IMR-90 (cell line): ENCODE measurements at regions not wholly inside any gene's neighbourhood (a gene's known extent, or its start where the extent isn't known, plus 50 kb on each side); places are given as distances from the start of the nearest gene placed in this dataset.

Experiments used
- ATAC-seq: fragments of 200-7000 bp; cut with Tn5 transposase; 2 replicates; pipeline ENCODE4 v1.9.1; 2020; ENCODE audit warnings: low read depth, mild to moderate bottlenecking, moderate library complexity
- BruUV-seq: library from RNA; stranded (reverse); fragments of 400-500 nt; replicated peaks from 2 replicates; lab custom pipeline; 2021; lab: Mats Ljungman, UMichigan
- CTCF ChIA-PET: fragments of 300-600 bp; formaldehyde crosslinking; extraction: SDS; loops from one replicate; lab custom pipeline; 2021; ENCODE audit warnings: antibody characterized with exemption; lab: Yijun Ruan, JAX
- POLR2A ChIA-PET: fragments of 300-600 bp; sonication (Branson Sonifier 250); formaldehyde crosslinking; loops from one replicate; lab custom pipeline; 2022; ENCODE audit warnings: antibody characterized with exemption; ENCODE audit not compliant: unreplicated experiment; lab: Charles Lee
- DNase-seq: peaks from one replicate; pipeline ENCODE4 v3.0.0; 2013
- H2AFZ ChIP-seq: replicated peaks from 2 replicates; pipeline ENCODE3; 2013; ENCODE audit warnings: low read length, mild to moderate bottlenecking; ENCODE audit not compliant: poor library complexity
- H2AK5ac ChIP-seq: 2 replicates; pipeline ENCODE4 v1.6.1; 2013; ENCODE audit warnings: low read depth, low read length, inconsistent platforms
- H2AK9ac ChIP-seq: replicated peaks from 2 replicates; pipeline ENCODE3; 2013; ENCODE audit warnings: mild to moderate bottlenecking, low read depth, low read length, moderate library complexity; ENCODE audit not compliant: poor library complexity
- H2BK120ac ChIP-seq: 2 replicates; pipeline ENCODE4 v1.6.1; 2013; ENCODE audit warnings: low read depth, low read length, inconsistent platforms
- H2BK15ac ChIP-seq: 3 replicates; pipeline ENCODE4 v1.6.1; 2013; ENCODE audit warnings: low read depth, low read length, inconsistent platforms
- H2BK20ac ChIP-seq: 2 replicates; pipeline ENCODE4 v1.6.1; 2013; ENCODE audit warnings: low read depth, mild to moderate bottlenecking, inconsistent platforms, low read length, moderate library complexity
- H2BK5ac ChIP-seq: 2 replicates; pipeline ENCODE4 v1.6.1; 2013; ENCODE audit warnings: mild to moderate bottlenecking, low read depth, low read length, inconsistent platforms; ENCODE audit not compliant: poor library complexity, severe bottlenecking
- H3K14ac ChIP-seq: replicated peaks from 2 replicates; pipeline ENCODE4 v1.6.1; 2013; ENCODE audit warnings: low read depth, low read length, inconsistent platforms
- H3K18ac ChIP-seq: 2 replicates; pipeline ENCODE4 v1.6.1; 2013; ENCODE audit warnings: low read depth, low read length, control low read depth
- H3K23ac ChIP-seq: 2 replicates; pipeline ENCODE4 v1.6.1; 2013; ENCODE audit warnings: low read depth, low read length, inconsistent platforms
- H3K27ac ChIP-seq: 2 replicates; pipeline ENCODE4 v1.5.1; 2013; ENCODE audit warnings: mild to moderate bottlenecking, control low read depth, low read length; ENCODE audit not compliant: insufficient read depth
- H3K27me3 ChIP-seq: 2 replicates; pipeline ENCODE4 v1.6.1; 2013; ENCODE audit warnings: low read length; ENCODE audit not compliant: control insufficient read depth, insufficient read depth
- H3K36me3 ChIP-seq: 2 replicates; pipeline ENCODE4 v1.6.1; 2013; ENCODE audit warnings: low read length, mixed read lengths; ENCODE audit not compliant: control insufficient read depth, insufficient read depth
- H3K4ac ChIP-seq: 2 replicates; pipeline ENCODE4 v1.6.1; 2013; ENCODE audit warnings: low read depth, low read length, inconsistent platforms
- H3K4me1 ChIP-seq: 2 replicates; pipeline ENCODE4 v1.6.1; 2013; ENCODE audit warnings: low read length, mixed read lengths; ENCODE audit not compliant: control insufficient read depth, insufficient read depth
- H3K4me2 ChIP-seq: 2 replicates; pipeline ENCODE4 v1.6.1; 2013; ENCODE audit warnings: low read depth, mild to moderate bottlenecking, control low read depth, low read length, moderate library complexity
- H3K4me3 ChIP-seq: 2 replicates; pipeline ENCODE4 v1.5.1; 2013; ENCODE audit warnings: low read depth, mild to moderate bottlenecking, control low read depth, low read length, moderate library complexity; ENCODE audit not compliant: insufficient read depth
- H3K56ac ChIP-seq: 2 replicates; pipeline ENCODE4 v1.6.1; 2013; ENCODE audit warnings: low read length, inconsistent platforms; ENCODE audit not compliant: insufficient read depth; ENCODE audit errors: extremely low read depth
- H3K79me1 ChIP-seq, 2 experiments: 2 replicates each; pipeline ENCODE4 v1.6.1; 2013; ENCODE audit warnings: low read length in 2 of 2, inconsistent platforms in 1 of 2, low read depth in 1 of 2
- H3K9ac ChIP-seq: 2 replicates; pipeline ENCODE4 v1.6.1; 2013; ENCODE audit warnings: low read depth, low read length, control low read depth
- H3K9me1 ChIP-seq: 2 replicates; pipeline ENCODE4 v1.6.1; 2013; ENCODE audit warnings: low read length, inconsistent platforms; ENCODE audit not compliant: insufficient read depth
- H3K9me3 ChIP-seq: 2 replicates; pipeline ENCODE4 v1.6.1; 2013; ENCODE audit warnings: low read length; ENCODE audit not compliant: control insufficient read depth, insufficient read depth
- H4K20me1 ChIP-seq: 2 replicates; pipeline ENCODE4 v1.6.1; 2013; ENCODE audit warnings: low read length, inconsistent platforms; ENCODE audit not compliant: insufficient read depth
- H4K5ac ChIP-seq: 2 replicates; pipeline ENCODE4 v1.6.1; 2013; ENCODE audit warnings: mild to moderate bottlenecking, low read depth, low read length, control low read depth
- H4K8ac ChIP-seq, 2 experiments: 2 replicates each; pipeline ENCODE4 v1.6.1; 2013; ENCODE audit warnings: low read depth in 2 of 2, low read length in 2 of 2, control low read depth in 1 of 2, inconsistent platforms in 1 of 2
- H4K91ac ChIP-seq: 2 replicates; pipeline ENCODE4 v1.6.1; 2013; ENCODE audit warnings: low read depth, low read length, inconsistent platforms; ENCODE audit not compliant: insufficient read depth
- CEBPB ChIP-seq: IDR thresholded peaks from 2 replicates; pipeline ENCODE4 v1.6.1; 2012; ENCODE audit warnings: low read depth, low read length, improper control_type of control experiment
- CHD1 ChIP-seq: IDR thresholded peaks from 2 replicates; pipeline ENCODE4 v1.6.1; 2012; ENCODE audit warnings: low read depth, low read length, improper control_type of control experiment
- MAZ ChIP-seq: IDR thresholded peaks from 2 replicates; pipeline ENCODE4 v1.6.1; 2012; ENCODE audit warnings: low read depth, mild to moderate bottlenecking, low read length, improper control_type of control experiment, moderate library complexity, borderline replicate concordance
- NFE2L2 ChIP-seq: fragments of 150-350 bp; IDR thresholded peaks from 2 replicates; pipeline ENCODE4 v1.6.1; 2016; ENCODE audit warnings: low read depth, mild to moderate bottlenecking, low read length
- RAD21 ChIP-seq: IDR thresholded peaks from 2 replicates; pipeline ENCODE4 v1.6.1; 2012; ENCODE audit warnings: low read length, improper control_type of control experiment
- RFX5 ChIP-seq: IDR thresholded peaks from 2 replicates; pipeline ENCODE4 v1.8.0; 2012; ENCODE audit warnings: low read depth, mild to moderate bottlenecking, low read length, moderate library complexity
- WGBS, 2 experiments: methylation state at CpG; one replicate each; pipeline versions ENCODE4 v1.1.5 to v1.1.7; 2013; ENCODE audit warnings: missing lambda C conversion rate in 2 of 2; ENCODE audit not compliant: insufficient read length in 1 of 2; ENCODE audit errors: extremely low coverage in 2 of 2; 5-methylcytosine and 5-hydroxymethylcytosine counted together
- dilution Hi-C: fragments of 300-500 bp; cut with HindIII; formaldehyde crosslinking; loops from one replicate; pipeline ENCODE4 v1.14.3; 2018; ENCODE audit warnings: low sequenced_read_pairs; ENCODE audit not compliant: unreplicated experiment
- in situ Hi-C: fragments of 300-500 bp; cut with MboI; formaldehyde crosslinking; loops from 3 replicates; pipeline ENCODE4 v1.14.3; 2019; ENCODE audit warnings: low sequenced_read_pairs, inconsistent platforms, mixed read lengths
- intact Hi-C: fragments of 100-400 bp; cut with micrococcal nuclease; formaldehyde crosslinking; loops from 2 replicates; pipeline ENCODE4 v1.10.0; 2022
- TF ChIP-seq, protein P1 (sequence below): fragments of 150-350 bp; IDR thresholded peaks from 2 replicates; pipeline ENCODE4 v1.6.1; 2016; ENCODE audit warnings: low read depth, mild to moderate bottlenecking, low read length, moderate library complexity, borderline replicate concordance
- TF ChIP-seq, protein P2 (sequence below): conservative IDR thresholded peaks from 2 replicates; pipeline ENCODE4 v1.5.1; 2012; ENCODE audit warnings: mild to moderate bottlenecking, low read depth, low read length, improper control_type of control experiment
- TF ChIP-seq, protein P3 (sequence below): fragments of 150-350 bp; IDR thresholded peaks from 2 replicates; pipeline ENCODE4 v1.6.1; 2017; ENCODE audit warnings: mild to moderate bottlenecking, antibody characterized with exemption, low read length, low read depth

DNA sequence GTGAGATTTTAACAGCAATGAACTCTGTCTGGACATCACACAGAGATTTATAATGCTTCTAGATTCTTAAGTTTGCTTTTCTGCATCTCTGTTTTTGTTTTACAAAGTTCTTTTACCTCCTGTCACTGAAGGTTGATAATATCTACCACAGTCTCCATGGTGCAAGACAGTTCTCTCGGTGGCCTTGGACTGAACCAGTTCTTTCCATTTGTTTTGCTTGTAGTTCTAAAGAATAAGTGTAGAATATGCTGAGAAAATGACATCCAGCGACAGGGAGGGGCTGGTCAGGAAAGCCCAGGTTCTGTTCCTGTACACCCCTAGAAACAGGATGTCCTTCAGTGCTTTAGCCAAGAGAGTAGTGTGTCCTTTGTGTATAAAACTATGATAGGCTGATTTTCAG lies 1079.5 kb upstream of the INTU start:
- ChIA-PET CTCF (interaction anchor here (0.6 kb wide), 1 partner anchor 477 kb away, joined by 3 read pairs; no protein-coding TSS in a partner anchor), POLR2A (no interaction called here)
- dilution Hi-C loops = no loop called here
- Histone ChIP-seq H2BK5ac (no peak overlapping the region), H3K4me1 (no peaks in the 10 kb centered on the region), H4K20me1 (no peaks in the 10 kb centered on the region), H2AK9ac (no peak overlapping the region), H2BK120ac (no peak overlapping the region), H3K4me3 (no peak overlapping the region), H3K18ac (no peak overlapping the region), H3K9me1 (no peaks in the 10 kb centered on the region), H3K4me2 (no peak overlapping the region), H4K91ac (no peak overlapping the region), H3K23ac (no peak overlapping the region), H3K56ac (no peak overlapping the region), H4K5ac (no peak overlapping the region), H3K79me1 (no peaks in the 10 kb centered on the region), H3K36me3 (no peaks in the 10 kb centered on the region), H3K9ac (no peak overlapping the region), H2BK20ac (no peak overlapping the region), H3K14ac (no peak overlapping the region), H2BK15ac (no peak overlapping the region), H2AK5ac (no peak overlapping the region), H3K4ac (no peak overlapping the region), H3K27ac (no peak overlapping the region), H2AFZ (no peak overlapping the region), H3K27me3 (no peaks in the 10 kb centered on the region), H3K9me3 (no peaks in the 10 kb centered on the region), H4K8ac (no peak overlapping the region)
- DNase-seq (no peak), ATAC-seq (no peak)
- no TSS peak for BruUV-seq
- intact Hi-C loops = no loop called here
- in situ Hi-C loops = no loop called here
- no CpG with 5 or more reads among the region's 2 CpGs for WGBS, 2 experiments
- TF ChIP-seq NFE2L2 (no peak), CHD1 (no peak), RFX5 (no peak), CEBPB (no peak), MAZ (no peak), RAD21 (no peak)
- TF ChIP-seq, protein P1, sequence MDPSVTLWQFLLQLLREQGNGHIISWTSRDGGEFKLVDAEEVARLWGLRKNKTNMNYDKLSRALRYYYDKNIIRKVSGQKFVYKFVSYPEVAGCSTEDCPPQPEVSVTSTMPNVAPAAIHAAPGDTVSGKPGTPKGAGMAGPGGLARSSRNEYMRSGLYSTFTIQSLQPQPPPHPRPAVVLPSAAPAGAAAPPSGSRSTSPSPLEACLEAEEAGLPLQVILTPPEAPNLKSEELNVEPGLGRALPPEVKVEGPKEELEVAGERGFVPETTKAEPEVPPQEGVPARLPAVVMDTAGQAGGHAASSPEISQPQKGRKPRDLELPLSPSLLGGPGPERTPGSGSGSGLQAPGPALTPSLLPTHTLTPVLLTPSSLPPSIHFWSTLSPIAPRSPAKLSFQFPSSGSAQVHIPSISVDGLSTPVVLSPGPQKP = no peak
- TF ChIP-seq, protein P2, sequence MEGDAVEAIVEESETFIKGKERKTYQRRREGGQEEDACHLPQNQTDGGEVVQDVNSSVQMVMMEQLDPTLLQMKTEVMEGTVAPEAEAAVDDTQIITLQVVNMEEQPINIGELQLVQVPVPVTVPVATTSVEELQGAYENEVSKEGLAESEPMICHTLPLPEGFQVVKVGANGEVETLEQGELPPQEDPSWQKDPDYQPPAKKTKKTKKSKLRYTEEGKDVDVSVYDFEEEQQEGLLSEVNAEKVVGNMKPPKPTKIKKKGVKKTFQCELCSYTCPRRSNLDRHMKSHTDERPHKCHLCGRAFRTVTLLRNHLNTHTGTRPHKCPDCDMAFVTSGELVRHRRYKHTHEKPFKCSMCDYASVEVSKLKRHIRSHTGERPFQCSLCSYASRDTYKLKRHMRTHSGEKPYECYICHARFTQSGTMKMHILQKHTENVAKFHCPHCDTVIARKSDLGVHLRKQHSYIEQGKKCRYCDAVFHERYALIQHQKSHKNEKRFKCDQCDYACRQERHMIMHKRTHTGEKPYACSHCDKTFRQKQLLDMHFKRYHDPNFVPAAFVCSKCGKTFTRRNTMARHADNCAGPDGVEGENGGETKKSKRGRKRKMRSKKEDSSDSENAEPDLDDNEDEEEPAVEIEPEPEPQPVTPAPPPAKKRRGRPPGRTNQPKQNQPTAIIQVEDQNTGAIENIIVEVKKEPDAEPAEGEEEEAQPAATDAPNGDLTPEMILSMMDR = no peak
- TF ChIP-seq, protein P3, sequence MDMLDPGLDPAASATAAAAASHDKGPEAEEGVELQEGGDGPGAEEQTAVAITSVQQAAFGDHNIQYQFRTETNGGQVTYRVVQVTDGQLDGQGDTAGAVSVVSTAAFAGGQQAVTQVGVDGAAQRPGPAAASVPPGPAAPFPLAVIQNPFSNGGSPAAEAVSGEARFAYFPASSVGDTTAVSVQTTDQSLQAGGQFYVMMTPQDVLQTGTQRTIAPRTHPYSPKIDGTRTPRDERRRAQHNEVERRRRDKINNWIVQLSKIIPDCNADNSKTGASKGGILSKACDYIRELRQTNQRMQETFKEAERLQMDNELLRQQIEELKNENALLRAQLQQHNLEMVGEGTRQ = no peak
